HG03097 (cell line): ENCODE measurements at regions not wholly inside any gene's neighbourhood (a gene's known extent, or its start where the extent isn't known, plus 50 kb on each side); places are given as distances from the start of the nearest gene placed in this dataset.
A peak's percentile ranks its signal among the peaks of the same experiment; 100 is the strongest.
"Not testable (repeated sequence)": the region's sequence is repeated elsewhere in the genome, so short reads cannot be mapped to it uniquely, and the experiment has no call there.

Source experiments
- ATAC-seq: cut with Tn5 transposase; IDR thresholded peaks from one replicate; pipeline ENCODE4 v1.9.1; 2021; ENCODE audit not compliant: unreplicated experiment, low FRiP score

DNA sequence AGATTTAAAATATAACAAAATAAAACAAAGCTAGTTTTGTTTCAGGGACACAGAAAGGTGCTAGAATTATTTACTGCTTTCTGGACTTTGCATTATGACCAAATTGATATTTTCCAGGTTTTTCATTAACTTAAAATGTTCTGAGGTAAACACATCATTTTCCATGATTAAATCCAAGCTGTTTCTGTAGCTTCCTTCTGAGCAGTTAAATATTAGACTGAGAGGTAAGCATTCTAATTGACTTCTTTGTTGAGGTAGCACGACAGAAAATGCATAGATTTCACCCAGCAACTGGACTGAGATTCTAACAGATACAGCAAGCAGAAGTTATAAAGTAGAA, 98.3 kb downstream of the BMP4 start:
- no peak for ATAC-seq

DNA sequence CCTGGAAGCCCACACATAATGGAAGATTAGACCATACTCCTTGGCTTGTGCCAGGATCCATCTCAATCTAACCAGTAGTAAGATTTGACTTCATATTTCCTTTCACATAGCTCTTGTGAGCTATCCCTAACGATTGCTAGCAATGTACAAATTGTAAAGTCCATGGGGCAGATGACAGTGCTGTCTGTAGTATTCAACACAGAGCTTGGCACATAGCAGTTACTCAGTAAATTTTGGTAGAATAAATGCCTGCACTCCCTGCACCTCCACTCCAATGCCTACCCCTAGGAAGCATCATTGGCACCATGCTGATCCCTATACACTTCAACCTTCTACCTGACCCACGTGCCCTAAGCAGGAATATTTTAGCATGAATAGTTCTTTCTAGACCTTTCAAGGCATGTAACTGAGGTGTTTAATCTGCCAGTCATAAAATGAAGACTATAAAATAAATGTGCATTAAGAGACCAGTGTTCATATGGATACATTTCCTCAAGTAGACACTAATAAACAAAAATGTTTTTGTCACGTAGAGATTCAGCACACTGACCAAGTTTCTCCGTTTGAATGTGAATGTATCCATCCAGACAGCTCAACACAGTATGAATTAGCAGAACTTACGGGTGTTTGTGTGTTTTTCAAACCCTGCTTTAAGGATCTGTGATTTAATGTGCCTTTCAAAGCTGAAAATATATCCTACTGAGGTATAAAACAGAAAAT, 98.8 kb downstream of the BMP4 start:
- ATAC-seq, result no peak

DNA sequence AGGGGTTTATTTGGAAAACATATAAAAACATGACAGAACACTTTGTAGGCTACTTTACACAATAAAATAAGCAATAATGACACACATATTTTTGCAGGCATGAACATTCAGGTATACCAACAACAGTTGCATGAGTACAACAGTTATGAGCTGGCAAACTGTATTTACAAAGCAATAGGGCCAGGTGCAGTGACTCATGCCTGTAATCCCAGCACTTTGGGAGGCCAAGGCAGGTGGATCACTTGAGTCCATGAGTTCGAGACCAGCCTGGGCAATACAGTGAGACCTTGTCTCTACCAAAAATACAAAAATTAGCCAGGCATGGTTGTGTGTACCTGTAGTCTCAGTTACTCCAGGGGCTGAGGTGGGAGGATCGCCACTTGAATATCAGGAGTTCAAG, 101.1 kb downstream of the BMP4 start:
- ATAC-seq, result no peak

DNA sequence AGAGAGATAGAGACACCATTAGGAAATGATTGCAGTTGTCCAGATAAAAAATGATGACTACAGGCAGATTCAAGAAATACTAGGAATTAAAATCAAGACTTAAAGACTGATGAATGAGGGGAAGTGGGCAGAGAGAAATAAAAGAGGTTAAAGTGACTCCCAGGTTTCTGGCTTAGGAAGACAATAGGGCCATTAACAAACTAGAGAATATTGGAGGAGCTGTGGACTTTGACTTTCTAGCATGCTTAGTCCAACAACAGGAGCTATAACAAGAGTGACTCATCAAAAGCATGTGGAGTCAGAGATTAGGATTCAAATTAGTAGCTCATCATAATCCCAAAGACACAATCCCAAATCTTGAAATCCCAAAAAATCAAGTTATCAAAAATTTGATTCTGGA, 101.5 kb downstream of the BMP4 start:
- ATAC-seq, result no peak

DNA sequence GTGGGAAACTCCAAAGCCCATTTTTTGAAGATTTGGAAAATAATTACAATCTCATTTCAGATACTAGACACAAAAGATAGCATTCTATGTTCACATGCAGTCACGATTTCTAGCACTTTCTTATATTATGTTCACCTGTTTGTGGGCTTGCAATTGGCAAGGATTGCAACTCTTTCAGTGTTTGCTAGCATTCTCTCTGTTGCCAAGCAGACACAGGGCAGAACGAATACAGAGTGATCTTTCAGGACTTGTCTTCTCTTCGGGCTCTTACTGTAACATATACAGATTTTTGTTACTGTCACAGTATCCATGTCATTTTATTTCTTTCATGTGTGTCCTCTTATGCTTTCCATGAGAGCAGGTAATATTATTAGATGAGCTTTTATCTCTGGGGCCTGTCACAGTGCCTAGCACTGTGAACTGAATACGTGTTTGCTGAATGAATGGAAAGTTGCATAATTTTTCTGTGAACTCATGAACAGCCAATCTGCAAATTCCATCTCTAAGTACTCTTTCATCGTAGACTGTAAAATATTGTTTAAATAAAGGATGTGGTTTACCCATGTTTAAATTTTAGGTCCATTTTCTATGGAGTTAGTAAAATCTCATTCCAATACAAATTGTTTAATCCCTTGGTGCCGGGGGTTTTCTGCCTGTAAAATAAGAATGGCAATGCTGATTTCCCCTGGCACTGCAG, 105.1 kb downstream of the BMP4 start:
- no peak for ATAC-seq

DNA sequence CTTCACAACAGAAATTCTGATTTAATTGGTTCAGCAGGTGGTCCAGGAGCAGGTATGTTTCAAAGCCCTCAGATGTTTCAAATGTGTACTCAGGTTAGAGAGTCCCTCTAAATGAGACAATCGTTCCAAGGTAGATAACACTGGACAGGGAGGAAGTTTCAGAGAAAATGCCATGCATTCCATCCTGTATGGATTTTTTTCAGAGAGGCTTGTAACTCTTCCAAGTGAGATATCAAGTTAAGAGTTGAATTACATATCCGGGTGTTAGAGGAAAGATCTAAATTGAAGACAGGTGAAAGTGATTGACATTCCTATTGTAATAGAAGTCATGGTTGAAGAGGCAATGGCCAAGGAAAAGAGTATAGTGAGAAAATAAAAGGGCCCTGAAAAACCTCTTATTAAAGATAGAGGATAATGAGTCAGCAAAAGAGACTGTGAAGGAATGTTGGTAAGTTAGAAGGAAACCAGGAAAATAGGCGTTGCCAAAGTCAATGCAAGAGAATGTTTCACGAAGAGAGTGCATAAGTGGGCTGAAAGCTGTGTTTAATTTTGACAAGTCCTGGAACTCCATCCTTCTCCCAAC, 105.8 kb downstream of the BMP4 start:
- no peak for ATAC-seq

DNA sequence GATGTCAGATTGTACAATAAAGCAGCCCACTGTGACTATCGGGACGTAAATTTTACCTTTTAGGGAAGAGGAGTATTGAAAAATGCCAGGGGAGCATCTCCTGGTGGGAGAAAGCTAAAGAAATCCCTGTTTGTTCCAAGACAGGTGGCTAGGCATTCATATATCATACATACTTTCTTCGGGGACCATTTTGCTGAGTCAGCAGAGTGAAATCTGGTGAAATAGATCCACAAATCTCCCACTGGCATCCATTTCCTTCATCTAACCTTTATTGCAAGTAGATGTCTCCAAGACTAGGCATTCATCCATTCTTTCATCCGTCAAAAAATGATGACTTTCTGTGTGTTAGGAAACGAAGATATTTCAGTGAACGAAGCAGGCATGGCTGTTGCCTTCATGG, 107.1 kb downstream of the BMP4 start:
- no peak for ATAC-seq

DNA sequence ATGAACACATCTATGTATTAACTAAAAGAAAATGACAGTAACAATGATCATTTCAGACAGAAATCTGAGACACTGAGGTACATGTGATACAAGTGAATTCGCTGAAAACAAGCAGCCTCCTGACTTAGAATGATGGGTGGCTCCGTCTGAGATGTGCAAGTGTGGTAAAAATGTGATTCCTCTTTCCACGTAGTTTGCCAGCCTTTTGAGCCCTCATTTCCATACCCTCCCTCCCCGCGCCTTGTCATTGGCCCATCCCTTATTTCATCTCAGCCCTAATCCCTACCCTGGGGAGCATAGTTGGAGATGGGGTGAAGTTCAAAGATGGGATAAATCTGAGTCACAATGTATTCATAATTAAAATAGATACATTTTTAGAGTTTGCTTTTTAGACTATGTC, 107.8 kb downstream of the BMP4 start:
- ATAC-seq, result no peak

DNA sequence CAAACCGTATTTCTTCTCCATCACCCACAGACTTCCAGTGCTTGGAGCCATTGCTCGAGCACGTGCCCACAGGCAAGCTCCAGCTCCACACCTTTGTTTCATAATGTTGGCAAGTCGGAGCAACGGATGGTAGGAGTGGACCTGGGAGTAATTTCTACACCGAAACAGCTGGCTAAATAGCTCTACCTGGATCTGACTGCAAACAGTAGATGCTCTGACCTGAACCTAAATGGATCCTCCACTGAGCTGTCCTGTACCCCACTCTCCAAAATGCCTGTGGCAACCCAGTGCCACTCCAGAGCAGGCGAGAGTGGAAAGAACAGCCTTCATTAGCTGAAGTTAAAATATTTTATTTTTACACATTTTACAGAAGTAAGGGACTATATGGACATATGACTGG, 108.7 kb downstream of the BMP4 start:
- ATAC-seq, result no peak

DNA sequence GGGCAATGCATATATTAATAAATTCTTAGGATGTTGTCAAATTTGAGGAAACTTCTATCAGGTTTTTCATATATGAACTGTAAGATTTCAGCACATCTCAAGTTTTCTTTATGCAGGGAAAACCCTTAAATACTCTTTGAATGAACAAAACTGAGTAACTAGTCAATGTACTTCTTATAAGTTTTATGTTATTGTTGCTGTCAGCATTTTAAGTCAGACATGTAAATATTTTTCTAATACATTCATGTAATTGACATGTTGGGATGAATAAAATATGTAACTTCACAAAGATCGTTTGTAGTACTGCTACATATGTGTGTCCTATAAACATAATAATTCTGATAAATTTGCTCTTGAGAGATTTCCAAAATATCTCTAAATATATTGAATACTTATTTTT, 109.6 kb downstream of the BMP4 start:
- ATAC-seq, result no peak

DNA sequence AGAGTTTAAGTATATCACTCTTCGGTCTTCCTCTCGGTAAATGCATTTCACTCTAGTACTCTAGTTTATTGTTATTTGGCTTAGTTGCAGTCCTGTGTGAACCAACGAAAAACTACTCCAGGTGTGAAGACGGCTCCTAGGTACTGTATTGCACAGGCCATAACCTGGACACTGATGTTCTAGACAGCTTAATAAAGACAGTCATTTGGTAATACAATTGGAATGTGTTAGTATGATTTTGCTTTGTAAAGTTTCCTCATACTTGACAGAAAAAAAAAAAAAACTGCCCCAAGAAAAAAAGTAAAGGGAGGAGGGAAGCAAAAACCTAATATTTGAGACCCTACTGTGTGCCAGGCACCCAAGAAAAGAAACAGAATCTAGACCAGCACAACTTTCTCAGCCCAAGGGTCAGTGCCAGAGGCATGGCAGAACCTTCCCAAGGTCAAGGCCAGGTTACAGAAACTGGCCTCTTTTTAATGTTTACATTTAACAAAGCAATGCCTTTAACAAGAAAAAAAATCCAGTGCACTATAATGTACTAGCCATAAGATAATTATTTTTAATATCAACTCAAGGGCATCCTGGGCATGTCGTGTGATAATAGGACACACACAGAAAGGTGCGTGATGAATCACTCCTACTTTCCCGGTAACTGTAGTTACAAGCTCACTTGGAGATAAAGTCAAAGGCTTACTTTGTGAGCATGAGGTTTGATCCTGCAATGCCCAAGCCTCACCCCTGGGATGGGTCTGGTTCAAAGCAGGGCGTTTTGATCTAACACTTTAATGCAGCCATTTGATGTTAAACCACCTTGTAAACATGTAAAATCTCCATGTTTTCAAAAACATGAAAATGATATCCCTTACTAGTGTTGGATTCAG, 110.6 kb downstream of the BMP4 start:
- ATAC-seq, result no peak

DNA sequence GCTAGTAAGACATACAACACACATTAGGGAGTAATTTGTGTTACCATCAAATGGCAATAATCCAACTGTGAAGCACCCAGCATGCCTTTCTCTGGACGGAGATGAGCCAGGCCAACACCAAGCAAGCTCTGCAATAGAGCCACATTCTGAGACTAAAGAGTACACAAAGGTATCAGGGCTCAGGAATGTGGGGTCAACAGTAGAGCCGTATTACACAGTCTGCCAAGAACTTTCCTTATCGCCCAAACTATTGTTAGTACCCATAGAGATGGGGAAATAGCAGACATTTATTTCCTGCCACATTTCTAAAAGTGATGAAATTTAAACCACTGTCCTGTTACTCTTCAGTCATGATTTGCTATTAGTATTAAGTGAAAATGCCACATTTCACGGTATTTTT, 113.7 kb downstream of the BMP4 start:
- ATAC-seq, result no peak

DNA sequence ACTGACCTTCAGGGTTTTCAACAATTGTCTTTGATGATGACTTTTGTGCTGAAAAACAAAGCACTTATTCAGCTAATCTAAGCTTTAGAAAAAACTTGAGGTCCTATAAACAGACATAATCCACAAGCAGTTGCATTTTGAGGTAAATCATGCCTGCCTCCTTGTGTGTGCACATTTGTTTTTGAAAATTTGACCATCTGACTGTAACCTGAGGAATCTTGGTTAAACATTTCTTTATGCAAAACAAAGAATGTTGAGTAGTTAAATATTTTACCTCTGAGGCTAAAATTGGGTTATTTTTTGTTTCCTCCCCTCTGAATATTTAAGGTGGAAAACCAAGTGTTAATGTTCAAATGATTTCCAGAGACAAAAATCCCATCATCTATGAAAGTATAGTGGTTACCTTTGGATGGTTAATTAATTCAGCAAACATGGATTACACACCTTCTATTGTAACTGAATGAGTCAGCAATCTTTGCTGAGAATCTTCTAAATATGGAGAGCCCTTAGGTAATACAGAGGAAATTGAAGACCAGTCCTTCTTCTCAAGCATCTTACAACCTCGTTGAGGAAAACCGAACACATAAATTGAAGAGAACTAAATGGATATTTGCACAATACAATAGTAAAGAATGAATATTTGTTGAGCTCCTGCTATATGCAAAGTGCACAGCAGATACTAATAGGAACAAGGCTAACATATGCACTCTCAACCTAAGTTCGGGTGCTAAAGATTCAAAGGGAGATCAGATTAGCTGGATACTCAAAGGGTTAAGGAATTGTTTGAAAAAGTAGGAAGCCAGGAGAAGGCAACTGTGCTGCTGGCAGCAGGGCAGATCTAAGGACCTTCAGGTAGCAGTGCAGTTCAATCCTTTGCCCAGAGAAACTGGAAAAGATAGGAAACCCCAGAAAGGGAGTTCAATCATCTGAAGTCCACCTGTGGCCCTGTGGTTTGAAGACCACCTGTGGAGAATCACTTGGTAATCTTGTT, 115.2 kb downstream of the BMP4 start:
- no peak for ATAC-seq

DNA sequence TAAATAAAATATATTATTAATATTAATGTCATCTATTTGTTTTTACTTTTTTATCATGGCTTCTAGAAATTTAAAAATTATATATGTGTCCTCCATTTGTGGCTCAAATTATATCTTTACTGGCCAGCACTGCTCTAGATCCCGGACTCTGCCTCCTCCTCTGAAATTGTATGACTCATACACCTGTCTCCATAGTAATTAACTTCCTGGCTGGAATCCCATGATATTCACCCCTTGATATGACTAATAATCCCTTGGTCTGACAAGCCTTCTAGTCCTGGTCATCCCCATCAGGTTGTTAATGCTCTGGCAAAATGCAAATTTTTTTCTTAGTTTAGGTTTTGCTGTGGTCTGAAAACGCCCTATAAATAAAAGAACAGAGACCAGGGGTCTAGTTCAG, 116.2 kb downstream of the BMP4 start:
- no peak for ATAC-seq

DNA sequence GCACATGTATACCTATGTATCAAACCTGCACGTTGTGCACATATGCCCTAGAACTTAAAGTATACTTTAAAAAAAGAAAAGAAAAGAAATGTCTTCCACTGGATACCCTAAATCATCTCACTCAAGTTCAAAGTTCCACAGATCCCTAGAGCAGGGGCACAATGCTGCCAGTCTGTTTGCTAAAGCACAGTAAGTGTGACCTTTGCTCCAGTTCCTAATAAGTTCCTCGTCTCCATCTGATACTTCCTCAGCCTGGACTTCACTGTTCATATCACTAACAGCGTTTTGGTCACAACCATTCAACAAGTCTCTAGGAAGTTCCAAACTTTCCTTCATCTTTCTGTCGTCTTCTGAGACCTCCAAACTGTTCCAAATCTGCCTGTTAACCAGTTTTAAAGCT, 118.3 kb downstream of the BMP4 start:
- no peak for ATAC-seq

DNA sequence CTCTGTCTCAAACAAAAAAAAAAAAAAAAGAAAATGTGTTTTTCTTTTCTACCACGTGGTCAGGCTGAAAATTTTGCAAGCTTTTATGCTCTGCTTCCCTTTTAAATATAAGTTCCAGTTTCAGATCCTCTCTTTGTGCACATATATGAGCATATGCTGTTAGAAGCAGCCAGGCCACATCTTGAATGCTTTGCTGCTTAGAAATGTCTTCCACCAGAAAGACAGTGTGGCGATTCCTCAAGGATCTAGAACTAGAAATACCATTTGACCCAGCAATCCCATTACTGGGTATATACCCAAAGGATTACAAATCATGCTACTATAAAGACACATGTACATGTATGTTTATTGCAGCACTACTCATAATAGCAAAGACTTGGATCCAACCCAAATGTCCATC, 119.0 kb downstream of the BMP4 start:
- ATAC-seq, result not testable (repeated sequence)

DNA sequence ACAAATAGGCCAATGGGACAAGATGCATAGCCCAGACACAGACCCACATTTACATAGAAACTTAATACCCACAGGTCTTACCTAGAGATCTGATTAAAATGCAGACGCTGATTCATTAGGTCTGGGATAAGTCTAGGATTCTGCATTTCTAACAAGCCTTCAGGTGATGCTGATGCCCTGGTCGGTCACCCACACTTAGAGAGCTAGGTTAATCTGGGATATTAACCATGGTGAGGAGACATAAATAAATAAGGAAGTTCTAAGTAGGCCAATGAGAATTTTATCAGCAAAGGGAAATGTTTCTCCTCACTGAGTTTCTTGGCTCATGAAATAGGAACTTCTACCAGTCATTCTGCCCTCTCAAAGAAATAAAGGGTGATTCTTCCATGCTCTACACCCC, 120.1 kb downstream of the BMP4 start:
- ATAC-seq, result no peak

DNA sequence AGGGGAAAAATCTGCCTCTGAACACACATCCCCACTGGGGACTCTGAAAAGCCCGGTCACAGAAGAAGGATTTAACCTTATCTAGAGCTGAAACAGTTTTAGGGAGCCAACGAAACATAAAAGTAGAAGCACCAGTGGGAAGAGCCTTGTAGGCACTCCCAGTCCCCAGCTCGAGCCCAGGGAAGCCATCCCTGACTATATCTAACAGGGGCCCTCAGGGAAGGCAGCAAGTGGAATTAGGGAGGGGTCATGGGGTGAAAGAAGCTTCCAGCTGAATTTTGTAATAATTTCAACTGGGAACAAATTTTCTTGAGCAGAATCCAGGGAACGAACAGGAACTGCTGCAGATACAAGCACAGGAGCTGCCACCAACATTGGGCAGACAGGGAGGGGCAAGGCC, 127.8 kb downstream of the BMP4 start:
- ATAC-seq, result no peak

DNA sequence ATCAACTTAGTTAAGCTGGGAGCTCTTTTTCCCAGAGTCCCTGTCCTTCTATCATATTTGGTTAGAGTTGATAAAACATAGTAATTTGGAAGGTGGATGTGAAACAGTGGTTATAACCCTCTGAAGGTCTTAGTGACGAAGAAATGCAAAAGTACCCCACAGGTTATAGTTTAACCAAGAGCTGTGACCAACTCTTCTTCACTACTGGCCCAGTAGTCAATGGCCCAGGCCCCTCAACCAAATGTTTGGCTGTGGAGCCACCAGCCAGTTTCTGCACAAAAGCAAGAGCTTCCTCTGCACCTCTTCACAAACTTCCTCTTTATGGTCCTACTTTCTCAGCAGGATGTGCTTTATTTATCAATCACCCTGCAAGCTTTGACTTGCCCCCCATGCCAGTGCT, 132.6 kb downstream of the BMP4 start:
- peak; percentile 94 for ATAC-seq

DNA sequence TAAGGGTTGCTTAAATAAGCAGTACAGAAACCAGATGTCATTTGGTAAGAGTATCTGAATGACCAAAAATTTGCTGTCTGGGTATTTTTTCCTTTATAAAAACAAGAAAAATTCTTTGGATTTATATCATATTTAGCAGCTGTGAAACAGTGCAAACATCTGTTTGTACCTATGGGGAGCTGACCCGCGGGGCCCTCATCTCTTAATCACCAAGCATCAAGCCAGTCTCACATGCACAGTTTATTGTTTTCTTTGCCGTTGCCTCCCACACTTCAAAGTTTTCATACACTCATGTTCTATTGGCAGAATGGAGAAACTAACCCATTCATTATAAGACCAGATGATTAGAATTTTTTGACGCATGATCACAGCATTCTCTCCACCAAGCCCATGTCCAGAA, 142.2 kb downstream of the BMP4 start:
- no peak for ATAC-seq
